ENCODE measurements at regions not wholly inside any gene's neighbourhood (a gene's known extent, or its start where the extent isn't known, plus 50 kb on each side); places are given as distances from the start of the nearest gene placed in this dataset.

GRCh38 chr15:35926007-35926380, 380.0 kb upstream of the DPH6 start:
- CTCF ChIA-PET (ENCODE audit: low intra/inter-chr PET ratio), result no interaction called here
- Histone ChIP-seq H3K79me2 (ENCODE audit: control insufficient read depth, insufficient read depth, low read length) (no peaks in the 10 kb centered on the region), H3K9me3 (replicated peaks; ENCODE audit: control insufficient read depth, insufficient read depth, low read depth, low read length) (no peaks in the 10 kb centered on the region), H3K27ac (ENCODE audit: extremely low read depth, low read depth, low read length) (no peak overlapping the region), H3K4me2 (ENCODE audit: insufficient read depth, low read length) (no peak overlapping the region), H3K9me1 (ENCODE audit: control insufficient read depth, insufficient read depth, low read length) (no peaks in the 10 kb centered on the region), H3K27me3 (ENCODE audit: control insufficient read depth in 2 of 2, insufficient read depth in 2 of 2, low read length in 2 of 2) (no peaks in the 10 kb centered on the region), H3K4me3 (no peak overlapping the region), H3K4me1 (replicated peaks in 1 of 2; ENCODE audit: control insufficient read depth in 2 of 2, insufficient read depth in 2 of 2, low read length in 2 of 2) (no peaks in the 10 kb centered on the region), H3K36me3 (ENCODE audit: control insufficient read depth, insufficient read depth, low read length) (no peaks in the 10 kb centered on the region), H3K9ac (ENCODE audit: insufficient read depth in 1 of 2, low read depth in 2 of 2, low read length in 2 of 2) (no peak overlapping the region), H2AFZ (ENCODE audit: low read depth, low read length) (no peak overlapping the region), H4K20me1 (replicated peaks; ENCODE audit: control insufficient read depth, insufficient read depth, low read length) (no peaks in the 10 kb centered on the region)
- intact Hi-C loops (cut with micrococcal nuclease) (no loop called here), in situ Hi-C loops (cut with MboI) (no loop called here)
- ATAC-seq, result no peak
- POLR2A ChIA-PET, result no interaction called here
- no TSS peak for BruUV-seq (replicated peaks)
- FAIRE-seq, result no peak
- TF ChIP-seq BCLAF1 (IDR thresholded peaks at IDR 0.05; ENCODE audit: borderline replicate concordance in 1 of 2, control insufficient read depth in 1 of 2, low read depth in 2 of 2, low read length in 1 of 2) (no peak), ZNF324 (CRISPR knock-in tag; IDR thresholded peaks at IDR 0.05) (no peak), FOSL1 (tag; conservative IDR thresholded peaks at IDR 0.05) (0 out of 2 replicates have a peak, but pooled peaks have one; percentile 46), ESRRB (CRISPR knock-in tag; IDR thresholded peaks at IDR 0.05; ENCODE audit: borderline replicate concordance) (no peak), ATF3 (IDR thresholded peaks at IDR 0.05) (peak; percentile 22; the same call in 1 of the 2 replicates), ATF3 (CRISPR knock-in tag; conservative IDR thresholded peaks at IDR 0.05) (no peak), ZBTB5 (IDR thresholded peaks at IDR 0.05) (no peak), JUND (IDR thresholded peaks at IDR 0.05; ENCODE audit: borderline replicate concordance, low read depth, low read length) (no peak), JUND (tag; IDR thresholded peaks at IDR 0.05; ENCODE audit: borderline replicate concordance, low read depth, low read length) (0 out of 3 replicates have a peak, but pooled peaks have one; percentile 19)
- no peak for DNase-seq (ENCODE audit: extremely low read depth in 1 of 4, low spot score in 3 of 4)
